T-helper 2 cell treated with Interferon-gamma antibody and Interleukin-4, amounts not matched to agents 5 μg/mL and 100 μg/mL, for 36 hours (primary cell): ENCODE measurements at regions not wholly inside any gene's neighbourhood (a gene's known extent, or its start where the extent isn't known, plus 50 kb on each side); places are given as distances from the start of the nearest gene placed in this dataset.

Experiments
- DNase-seq: peaks from one replicate; pipeline ENCODE4 v3.0.0; 2021; ENCODE audit warnings: low spot score
- H3K27ac Mint-ChIP-seq: one replicate; pipeline ENCODE4 v1.8.0; 2021; ENCODE audit warnings: mild to moderate bottlenecking, mixed read lengths
- H3K27me3 Mint-ChIP-seq: one replicate; pipeline ENCODE4 v1.8.0; 2021; ENCODE audit warnings: low read depth, mixed read lengths
- H3K36me3 Mint-ChIP-seq: one replicate; pipeline ENCODE4 v1.8.0; 2021; ENCODE audit warnings: low read depth, mixed read lengths
- H3K4me1 Mint-ChIP-seq: one replicate; pipeline ENCODE4 v1.8.0; 2021; ENCODE audit warnings: low read depth, mixed read lengths
- H3K4me3 Mint-ChIP-seq: one replicate; pipeline ENCODE4 v1.8.0; 2022; ENCODE audit warnings: mild to moderate bottlenecking, moderate library complexity, mixed read lengths
- H3K9me3 Mint-ChIP-seq: one replicate; pipeline ENCODE4 v1.8.0; 2021; ENCODE audit warnings: mixed read lengths

DNA sequence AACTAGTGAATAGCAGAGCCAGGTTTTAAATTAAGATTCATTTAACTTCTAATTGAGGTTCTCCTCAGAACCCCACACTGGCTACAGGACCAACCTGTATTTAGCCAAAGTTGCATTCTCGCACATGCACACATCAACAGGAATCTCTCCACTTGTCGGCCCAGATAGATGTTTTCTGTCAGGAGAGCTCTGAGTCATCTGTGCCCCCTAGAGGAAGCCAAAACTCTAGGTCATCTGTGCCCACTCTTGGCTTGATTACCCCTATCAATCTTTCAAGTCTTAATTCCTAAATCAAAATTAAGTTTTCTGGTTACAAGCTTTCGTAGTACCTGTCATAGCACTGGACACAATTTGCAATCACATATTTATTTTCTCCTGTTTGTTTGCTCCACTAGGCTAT, 104.9 kb upstream of the EOMES start:
- H3K27me3 Mint-ChIP-seq, result no peaks in the 10 kb centered on the region
- no peak for DNase-seq
- no peak overlapping the region for H3K4me3 Mint-ChIP-seq
- peaks cover 5% of the 10 kb centered on the region for H3K9me3 Mint-ChIP-seq
- H3K27ac Mint-ChIP-seq, result no peak overlapping the region
- no peaks in the 10 kb centered on the region for H3K36me3 Mint-ChIP-seq
- peaks cover 11% of the 10 kb centered on the region for H3K4me1 Mint-ChIP-seq

DNA sequence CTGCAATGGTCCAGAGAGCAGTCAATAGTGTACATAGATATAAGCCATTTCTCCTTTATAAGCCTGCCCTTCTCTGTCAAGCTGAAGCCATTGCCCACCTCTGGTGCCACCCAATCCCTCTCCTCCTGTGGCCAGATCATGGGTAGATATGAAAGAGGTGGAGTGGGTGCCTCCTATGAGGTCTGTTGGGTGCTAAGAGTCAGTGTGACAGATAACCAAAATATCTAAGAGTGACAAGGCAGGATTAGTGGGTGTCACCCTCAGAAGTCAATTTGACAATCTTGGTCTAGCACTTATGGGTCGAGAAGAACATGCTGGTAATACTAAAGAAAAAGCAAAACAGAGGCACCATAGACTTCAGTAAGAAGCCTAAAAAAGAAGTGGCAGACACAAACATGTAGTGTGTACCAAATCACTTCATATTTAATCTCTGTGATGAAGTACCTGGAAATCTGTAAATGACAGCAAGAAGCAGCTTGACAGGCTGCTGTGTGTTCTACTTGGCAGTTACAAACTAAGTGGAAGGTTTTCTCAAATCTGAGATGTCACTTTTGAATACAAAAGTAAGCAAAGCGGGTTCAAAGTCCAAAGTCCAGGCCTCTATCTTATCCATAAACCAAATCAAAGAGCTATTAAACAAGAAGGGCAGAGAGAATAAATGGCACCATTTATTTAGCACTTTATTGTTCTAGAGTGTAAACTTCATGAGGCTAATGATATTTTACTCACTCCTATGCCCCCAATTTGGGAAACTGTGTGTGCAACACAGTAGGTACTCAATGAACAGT, 118.9 kb upstream of the EOMES start:
- no peaks in the 10 kb centered on the region for H3K9me3 Mint-ChIP-seq
- no peak overlapping the region for H3K4me3 Mint-ChIP-seq

DNA sequence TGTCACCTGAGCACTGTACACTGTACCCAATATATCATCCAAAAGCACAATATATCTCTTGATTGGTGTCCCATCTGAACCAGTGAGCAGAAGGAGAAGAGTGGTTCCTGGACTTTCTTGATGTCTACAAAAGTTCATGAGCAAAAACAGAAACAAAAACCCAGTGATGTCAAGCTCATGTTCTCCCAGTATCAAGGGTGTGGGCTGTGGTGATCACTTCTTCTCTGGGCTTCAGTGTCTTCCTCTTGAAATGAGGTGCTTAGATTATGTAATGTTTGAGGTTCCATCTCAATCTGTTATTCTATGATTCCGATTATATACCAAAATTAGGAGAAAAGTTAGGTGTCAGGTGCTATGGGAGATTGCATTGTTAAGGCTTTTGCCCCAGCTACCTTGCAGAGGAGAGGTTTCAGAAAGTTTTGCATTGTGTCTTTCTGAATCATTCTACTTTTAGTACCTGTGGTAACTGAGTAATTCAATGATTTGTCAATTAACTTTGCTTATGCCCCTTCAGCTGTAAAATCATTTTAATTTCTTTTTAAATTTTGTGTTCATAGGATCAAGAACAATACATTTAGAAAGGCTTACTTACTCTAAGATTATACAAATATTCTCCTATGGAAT, 122.0 kb upstream of the EOMES start:
- no peaks in the 10 kb centered on the region for H3K27me3 Mint-ChIP-seq
- H3K36me3 Mint-ChIP-seq, result peaks cover 1% of the 10 kb centered on the region
- DNase-seq, result no peak
- peaks cover 11% of the 10 kb centered on the region for H3K4me1 Mint-ChIP-seq
- no peak overlapping the region for H3K4me3 Mint-ChIP-seq
- H3K9me3 Mint-ChIP-seq, result peaks cover 5% of the 10 kb centered on the region
- no peak overlapping the region for H3K27ac Mint-ChIP-seq

More for the DNA sequence above, 118.9 kb upstream of the EOMES start:
- no peak for DNase-seq
- Mint-ChIP-seq H3K36me3 (no peaks in the 10 kb centered on the region), H3K27me3 (no peaks in the 10 kb centered on the region), H3K27ac (no peak overlapping the region), H3K4me1 (peaks cover 14% of the 10 kb centered on the region)

DNA sequence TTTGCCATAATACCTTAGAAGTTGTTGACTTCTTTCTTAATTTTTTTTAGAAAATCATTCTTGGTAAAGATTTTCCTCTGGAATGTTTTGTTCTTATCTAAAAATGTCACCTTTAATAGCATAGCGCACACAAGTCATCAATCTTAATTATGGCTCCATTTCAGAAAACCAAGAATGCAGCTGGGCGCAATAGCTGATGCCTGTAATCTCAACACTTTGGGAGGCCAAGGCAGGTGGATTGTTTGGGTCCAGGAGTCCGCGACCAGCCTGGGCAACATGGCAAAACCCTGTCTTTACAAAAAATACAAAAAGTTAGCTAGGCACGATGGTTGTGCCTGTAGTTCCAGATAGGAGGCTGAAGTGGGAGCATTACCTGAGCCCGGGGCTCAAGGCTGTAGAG, 125.6 kb upstream of the EOMES start:
- Mint-ChIP-seq H3K4me1 (peaks cover 10% of the 10 kb centered on the region), H3K36me3 (peaks cover 5% of the 10 kb centered on the region), H3K9me3 (peaks cover 20% of the 10 kb centered on the region), H3K4me3 (no peak overlapping the region), H3K27me3 (no peaks in the 10 kb centered on the region), H3K27ac (no peak overlapping the region)
- DNase-seq, result no peak

DNA sequence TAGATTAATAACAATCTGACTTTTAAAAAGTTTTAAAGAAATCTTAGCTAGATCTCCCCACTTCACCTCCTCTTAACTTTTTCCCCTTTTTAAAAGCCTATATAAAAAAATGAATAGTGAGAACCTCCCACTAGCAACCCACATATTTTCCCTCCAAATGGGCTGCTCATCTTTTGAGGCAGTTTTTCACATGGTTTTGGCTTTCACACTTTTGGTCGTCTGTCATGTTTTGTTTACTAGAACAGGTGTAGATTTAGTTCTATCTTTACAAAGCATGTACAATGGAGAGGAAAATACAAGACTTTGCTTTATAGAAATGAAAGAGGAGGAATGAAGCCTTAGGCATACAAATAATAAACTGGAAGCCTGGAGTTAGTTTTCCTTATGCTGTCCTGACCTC, 126.7 kb upstream of the EOMES start:
- no peak for DNase-seq
- no peak overlapping the region for H3K27ac Mint-ChIP-seq
- peaks cover 5% of the 10 kb centered on the region for H3K4me1 Mint-ChIP-seq
- no peak overlapping the region for H3K4me3 Mint-ChIP-seq
- peaks cover 10% of the 10 kb centered on the region for H3K36me3 Mint-ChIP-seq
- H3K9me3 Mint-ChIP-seq, result peaks cover 20% of the 10 kb centered on the region
- H3K27me3 Mint-ChIP-seq, result no peaks in the 10 kb centered on the region

DNA sequence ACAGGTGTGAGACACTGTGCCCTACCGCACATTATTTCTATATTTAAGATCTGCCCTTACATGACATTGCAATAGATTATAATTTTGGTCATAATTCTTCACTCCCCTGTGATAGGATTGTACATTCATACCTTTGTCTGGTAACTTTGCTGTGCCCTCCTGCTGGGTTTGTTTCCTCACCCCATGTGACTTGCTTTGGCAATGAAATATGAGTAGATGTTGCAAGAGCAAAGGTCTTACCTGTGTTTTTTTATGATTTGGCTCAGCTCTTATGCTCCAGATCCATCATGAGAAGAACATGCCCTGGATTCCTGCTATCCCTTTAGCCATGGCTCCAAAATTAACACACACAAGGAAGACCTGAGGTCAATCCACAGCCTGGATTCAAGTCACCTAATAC, 137.7 kb upstream of the EOMES start:
- H3K36me3 Mint-ChIP-seq, result peaks cover 26% of the 10 kb centered on the region
- H3K27ac Mint-ChIP-seq, result peak overlapping the region; percentile 18
- peaks cover 32% of the 10 kb centered on the region for H3K4me1 Mint-ChIP-seq
- no peaks in the 10 kb centered on the region for H3K27me3 Mint-ChIP-seq
- no peak overlapping the region for H3K4me3 Mint-ChIP-seq
- peaks cover 34% of the 10 kb centered on the region for H3K9me3 Mint-ChIP-seq
- DNase-seq, result no peak

DNA sequence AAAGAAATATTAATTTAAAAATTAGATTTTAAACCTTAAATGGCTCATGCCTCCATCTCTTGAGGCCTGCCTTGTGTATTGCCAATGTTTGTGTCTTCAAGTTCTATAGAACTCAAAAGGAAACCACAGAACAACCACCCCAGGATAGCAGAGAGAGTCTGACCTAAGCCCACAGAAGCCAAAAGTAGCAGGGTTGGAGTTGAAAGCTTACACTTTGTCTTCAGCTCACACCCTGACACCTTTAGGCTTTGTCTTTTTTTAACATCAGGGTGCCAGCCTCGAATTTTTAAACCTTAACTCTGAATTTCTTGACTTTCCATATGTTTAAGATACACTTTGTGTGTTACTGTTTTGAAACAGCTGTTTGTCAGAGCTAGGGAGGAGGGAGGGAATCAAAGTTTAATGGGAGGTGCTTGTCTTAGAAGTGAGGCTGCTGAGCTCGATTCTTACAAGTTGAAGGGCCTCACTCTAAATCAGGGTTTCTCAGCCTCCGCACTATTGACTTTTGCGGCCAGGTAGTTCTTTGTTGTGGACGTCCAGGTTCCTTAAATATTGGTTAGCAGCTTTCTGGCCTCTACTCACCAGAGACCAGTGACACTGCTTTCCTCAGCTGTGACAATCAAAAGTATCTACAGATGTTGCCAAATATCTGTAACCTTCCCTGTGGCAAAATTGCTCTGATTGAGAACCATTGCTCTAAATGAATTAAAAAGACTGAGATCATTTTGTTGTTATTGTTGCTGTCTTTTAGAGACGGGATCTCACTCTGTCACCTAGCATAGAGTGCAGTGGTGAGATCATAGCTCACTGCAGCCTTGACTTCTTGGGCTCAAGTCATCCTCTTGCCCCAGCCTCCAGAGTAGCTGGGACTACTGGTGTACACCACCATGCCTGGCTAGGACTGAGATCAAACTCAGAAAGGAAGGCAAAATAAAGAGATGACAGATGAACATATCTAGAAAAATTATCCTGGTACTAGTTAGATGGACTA, 139.2 kb upstream of the EOMES start:
- H3K27ac Mint-ChIP-seq, result peak overlapping the region; percentile 88
- peaks cover 30% of the 10 kb centered on the region for H3K36me3 Mint-ChIP-seq
- H3K27me3 Mint-ChIP-seq, result no peaks in the 10 kb centered on the region
- H3K4me1 Mint-ChIP-seq, result peaks cover 32% of the 10 kb centered on the region
- H3K9me3 Mint-ChIP-seq, result peaks cover 41% of the 10 kb centered on the region
- DNase-seq, result peak; percentile 30
- peak overlapping the region; percentile 53 for H3K4me3 Mint-ChIP-seq

DNA sequence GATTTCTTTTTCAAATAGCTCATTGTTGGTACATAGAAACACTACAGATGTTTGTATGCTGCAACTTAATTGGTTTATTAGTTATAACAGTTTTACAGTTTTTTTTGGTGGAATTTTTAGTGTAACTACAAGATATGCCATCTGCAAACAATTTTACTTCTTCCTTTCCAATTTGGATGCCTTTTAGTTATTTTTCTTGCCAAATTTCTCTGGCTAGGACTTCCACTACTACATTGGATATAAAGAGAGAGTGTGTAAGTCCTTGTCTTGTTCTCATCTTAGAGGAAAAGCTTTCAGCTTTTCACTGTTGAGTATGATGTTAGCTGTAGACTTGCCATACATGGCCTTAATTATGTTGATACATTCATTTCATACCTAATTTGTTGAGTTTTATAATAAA, 143.6 kb upstream of the EOMES start:
- no peak for DNase-seq
- H3K27ac Mint-ChIP-seq, result no peak overlapping the region
- no peak overlapping the region for H3K4me3 Mint-ChIP-seq
- H3K36me3 Mint-ChIP-seq, result peaks cover 33% of the 10 kb centered on the region
- H3K9me3 Mint-ChIP-seq, result peaks cover 63% of the 10 kb centered on the region
- peaks cover 17% of the 10 kb centered on the region for H3K4me1 Mint-ChIP-seq
- no peaks in the 10 kb centered on the region for H3K27me3 Mint-ChIP-seq

DNA sequence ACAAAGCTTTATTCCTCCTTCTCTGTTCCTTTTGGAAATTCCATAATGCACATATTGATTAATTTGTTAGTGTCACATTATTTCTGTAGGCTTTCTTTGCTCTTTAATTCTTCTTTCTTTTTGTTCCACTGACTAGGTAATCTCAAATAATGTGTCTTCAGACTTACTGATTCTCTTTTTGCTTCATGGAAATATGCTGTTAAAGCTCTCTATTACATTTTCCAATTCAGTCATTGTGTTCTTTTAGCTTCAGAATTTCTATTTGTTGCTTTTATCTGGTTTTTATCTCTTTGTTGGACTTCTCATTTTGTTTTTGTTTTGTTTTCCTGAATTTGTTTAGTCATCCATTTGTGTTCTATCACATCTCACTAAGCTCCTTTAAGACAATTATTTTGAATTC, 147.0 kb upstream of the EOMES start:
- Mint-ChIP-seq H3K9me3 (peaks cover 61% of the 10 kb centered on the region), H3K27ac (no peak overlapping the region), H3K4me3 (no peak overlapping the region)

DNA sequence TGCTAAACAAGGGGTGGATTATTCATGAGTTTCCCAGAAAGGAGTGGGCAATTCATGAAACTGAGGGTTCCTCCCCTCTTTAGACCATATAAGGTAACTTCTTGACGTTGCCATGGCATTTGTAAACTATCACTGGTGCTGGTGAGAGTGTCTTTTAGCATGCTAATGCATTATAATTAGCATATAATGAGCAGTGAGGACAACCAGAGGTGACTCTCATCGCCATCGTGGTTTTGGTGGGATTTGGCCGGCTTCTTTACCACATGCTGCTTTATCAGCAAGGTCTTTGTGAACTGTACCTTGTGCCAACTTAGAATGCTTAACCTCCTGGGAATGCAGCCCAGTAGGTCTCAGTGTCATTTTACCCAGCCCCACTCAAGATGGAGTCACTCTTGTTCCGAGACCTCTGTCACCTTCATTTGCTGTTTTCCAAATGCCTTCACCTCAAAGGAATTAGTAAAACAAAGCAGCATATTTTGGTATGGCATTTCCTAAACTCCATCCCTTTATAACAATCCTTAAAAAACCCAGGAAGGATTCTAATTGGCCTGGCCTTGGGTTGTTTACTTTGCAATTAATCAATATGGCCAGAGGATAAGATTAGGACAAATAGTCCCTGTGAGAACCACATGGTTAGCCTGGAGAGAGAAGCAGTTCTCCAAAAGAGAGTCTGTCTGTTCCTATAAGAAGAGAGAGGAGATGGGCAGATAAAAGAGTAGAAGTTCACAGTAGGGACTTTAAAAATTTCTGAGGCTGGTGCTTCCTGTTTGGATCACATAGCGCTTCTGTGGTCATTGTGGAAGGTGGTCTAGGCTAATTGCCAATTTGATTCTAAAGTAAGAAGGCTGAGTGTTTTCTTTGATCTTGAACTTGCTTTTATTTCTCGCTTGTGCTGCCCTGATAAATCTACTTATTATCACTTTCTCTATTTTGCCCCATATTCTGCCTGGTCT, 155.2 kb upstream of the EOMES start:
- H3K4me1 Mint-ChIP-seq, result peaks cover 43% of the 10 kb centered on the region
- H3K27ac Mint-ChIP-seq, result peak overlapping the region; percentile 74
- H3K9me3 Mint-ChIP-seq, result no peaks in the 10 kb centered on the region
- no peaks in the 10 kb centered on the region for H3K27me3 Mint-ChIP-seq
- DNase-seq, result no peak
- H3K36me3 Mint-ChIP-seq, result peaks cover 7% of the 10 kb centered on the region
- H3K4me3 Mint-ChIP-seq, result peak overlapping the region; percentile 11

More for the DNA sequence above, 147.0 kb upstream of the EOMES start:
- H3K4me1 Mint-ChIP-seq, result no peaks in the 10 kb centered on the region
- peaks cover 28% of the 10 kb centered on the region for H3K36me3 Mint-ChIP-seq
- no peaks in the 10 kb centered on the region for H3K27me3 Mint-ChIP-seq
- no peak for DNase-seq

DNA sequence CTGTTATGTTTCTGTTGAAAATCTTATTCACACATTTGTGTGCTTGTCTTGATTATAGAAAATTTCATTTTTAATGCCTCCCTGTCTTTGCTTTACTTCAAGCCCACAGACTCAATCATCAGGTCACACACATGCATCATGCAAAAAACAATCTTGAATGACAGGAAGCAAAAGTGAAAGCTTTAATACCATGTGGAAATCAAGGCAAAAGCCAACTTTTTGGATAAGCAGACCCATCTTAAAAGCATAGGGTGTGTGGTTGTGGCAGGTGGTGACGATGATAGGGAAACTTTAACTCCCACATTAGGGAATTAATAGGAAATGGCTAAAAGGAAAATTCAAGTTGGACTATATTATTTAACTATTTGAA, 155.9 kb upstream of the EOMES start:
- Mint-ChIP-seq H3K4me1 (peaks cover 47% of the 10 kb centered on the region), H3K36me3 (peaks cover 7% of the 10 kb centered on the region), H3K9me3 (no peaks in the 10 kb centered on the region), H3K27ac (peak overlapping the region; percentile 74), H3K4me3 (peak overlapping the region; percentile 25), H3K27me3 (no peaks in the 10 kb centered on the region)
- no peak for DNase-seq

DNA sequence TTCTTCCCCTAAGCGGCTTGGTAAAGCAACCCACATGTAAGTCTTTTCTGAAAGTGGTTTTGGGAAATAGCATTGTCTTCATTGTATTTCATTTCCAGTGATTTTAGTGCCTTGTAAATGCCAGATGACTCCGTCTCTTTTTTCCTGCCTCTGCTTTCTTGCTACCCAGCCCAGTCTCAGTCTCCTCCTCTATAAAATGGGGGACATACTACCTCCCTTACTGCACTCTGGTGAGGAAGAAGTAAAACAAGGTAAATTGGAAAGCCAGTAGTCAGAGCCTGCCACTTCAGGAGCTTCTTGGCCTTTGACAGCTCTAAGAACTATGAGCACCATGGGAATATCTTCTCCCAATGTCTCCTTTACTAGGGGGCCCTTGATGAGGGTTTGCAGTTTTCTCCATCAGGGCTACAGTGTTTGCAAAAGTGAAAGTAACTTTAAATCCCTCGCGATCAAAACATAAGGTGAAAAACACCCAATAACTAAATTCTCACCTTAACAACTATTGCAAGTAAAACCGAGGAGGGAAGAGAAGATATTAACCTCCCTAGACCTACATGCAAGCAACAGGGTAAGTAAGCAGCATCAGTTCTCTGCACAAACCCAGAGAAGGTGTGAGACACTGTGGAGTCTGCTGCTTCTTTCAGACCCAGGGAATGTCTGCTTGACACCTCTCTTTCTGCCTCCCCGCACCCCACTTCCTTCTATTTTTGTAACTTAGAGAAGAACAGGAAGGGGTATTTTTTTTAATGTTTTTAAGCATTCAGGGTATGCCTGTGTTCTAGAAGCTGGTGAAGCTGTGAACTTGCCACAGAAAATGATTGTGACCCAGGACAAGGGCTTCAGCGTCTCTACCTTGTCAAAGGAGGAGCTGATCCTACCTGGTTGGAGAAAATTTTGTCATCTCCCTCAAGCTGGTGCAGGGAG, 159.1 kb upstream of the EOMES start:
- Mint-ChIP-seq H3K36me3 (peaks cover 7% of the 10 kb centered on the region), H3K4me3 (peak overlapping the region; percentile 85), H3K4me1 (peaks cover 50% of the 10 kb centered on the region), H3K27me3 (no peaks in the 10 kb centered on the region), H3K9me3 (no peaks in the 10 kb centered on the region), H3K27ac (peak overlapping the region; percentile 84)
- peak; percentile 20 for DNase-seq
